Ovary (tissue), 3 donors: ENCODE measurements at regions not wholly inside any gene's neighbourhood (a gene's known extent, or its start where the extent isn't known, plus 50 kb on each side); places are given as distances from the start of the nearest gene placed in this dataset.

Experiments
- POLR2A ChIP-seq: fragments of 450-650 bp; IDR thresholded peaks from one replicate; pipeline ENCODE4 v1.6.1; 2017; ENCODE audit warnings: antibody characterized with exemption, mild to moderate bottlenecking, moderate library complexity
- TF ChIP-seq, protein P1 (sequence below), 3 donors: fragments of 450-650 bp in 2 of 3; fragments of 200-600 bp in 1 of 3; IDR thresholded peaks; one replicate each; pipeline versions ENCODE4 v1.5.1 to v1.8.0; 2016 to 2022; ENCODE audit warnings: antibody characterized with exemption in 3 of 3, mild to moderate bottlenecking in 1 of 3
- donor health status: DM: no; HTN: no; CAD: no.

DNA sequence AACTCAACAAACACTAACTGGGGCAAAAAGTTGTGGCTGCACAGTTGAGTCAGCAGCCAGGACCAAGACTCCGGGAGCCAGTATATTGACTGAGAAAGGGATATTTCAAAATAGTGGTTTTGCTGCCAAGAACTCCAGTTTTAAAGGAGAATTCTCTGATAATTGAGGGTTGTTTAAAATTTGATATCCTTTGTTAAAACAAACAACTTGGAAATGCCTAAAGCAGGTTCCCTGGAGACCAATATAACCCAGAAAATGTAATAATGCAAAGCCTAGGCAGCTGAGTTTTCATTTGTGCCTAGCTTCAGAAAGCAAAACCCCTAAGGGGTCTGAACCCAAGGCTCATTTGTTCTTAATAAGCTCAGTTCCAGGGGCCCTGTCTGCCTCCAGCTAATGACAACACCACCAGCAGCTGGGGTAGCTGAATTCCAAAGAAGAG, 311.7 kb upstream of the CCDC196 start:
- TF ChIP-seq, protein P1, sequence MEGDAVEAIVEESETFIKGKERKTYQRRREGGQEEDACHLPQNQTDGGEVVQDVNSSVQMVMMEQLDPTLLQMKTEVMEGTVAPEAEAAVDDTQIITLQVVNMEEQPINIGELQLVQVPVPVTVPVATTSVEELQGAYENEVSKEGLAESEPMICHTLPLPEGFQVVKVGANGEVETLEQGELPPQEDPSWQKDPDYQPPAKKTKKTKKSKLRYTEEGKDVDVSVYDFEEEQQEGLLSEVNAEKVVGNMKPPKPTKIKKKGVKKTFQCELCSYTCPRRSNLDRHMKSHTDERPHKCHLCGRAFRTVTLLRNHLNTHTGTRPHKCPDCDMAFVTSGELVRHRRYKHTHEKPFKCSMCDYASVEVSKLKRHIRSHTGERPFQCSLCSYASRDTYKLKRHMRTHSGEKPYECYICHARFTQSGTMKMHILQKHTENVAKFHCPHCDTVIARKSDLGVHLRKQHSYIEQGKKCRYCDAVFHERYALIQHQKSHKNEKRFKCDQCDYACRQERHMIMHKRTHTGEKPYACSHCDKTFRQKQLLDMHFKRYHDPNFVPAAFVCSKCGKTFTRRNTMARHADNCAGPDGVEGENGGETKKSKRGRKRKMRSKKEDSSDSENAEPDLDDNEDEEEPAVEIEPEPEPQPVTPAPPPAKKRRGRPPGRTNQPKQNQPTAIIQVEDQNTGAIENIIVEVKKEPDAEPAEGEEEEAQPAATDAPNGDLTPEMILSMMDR (IDR thresholded peaks at IDR 0.05), result no peak
- no peak for TF ChIP-seq POLR2A
